ENCODE measurements at regions not wholly inside any gene's neighbourhood (a gene's known extent, or its start where the extent isn't known, plus 50 kb on each side); places are given as distances from the start of the nearest gene placed in this dataset.
"Not testable (repeated sequence)": the region's sequence is repeated elsewhere in the genome, so short reads cannot be mapped to it uniquely, and the experiment has no call there.

DNA sequence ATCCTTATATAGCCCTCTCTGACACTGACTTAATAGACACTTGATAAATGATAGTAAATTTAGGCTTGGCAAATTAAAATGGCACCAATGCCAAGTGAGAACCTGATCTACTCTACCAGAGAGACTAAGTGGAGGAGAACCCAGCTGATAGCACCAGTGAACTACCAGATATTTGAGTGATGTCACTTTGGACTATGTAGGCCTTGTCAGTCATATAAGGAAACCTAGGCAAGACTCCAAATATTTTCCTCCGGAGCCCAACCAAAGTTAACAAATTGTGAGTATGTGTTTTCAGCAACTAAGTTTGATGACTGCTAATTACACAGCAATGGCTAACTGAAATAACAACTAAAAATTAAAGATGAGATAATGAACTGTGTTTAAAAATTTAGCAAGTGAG is 1522.9 kb upstream of the TPTE start:
- TF ChIP-seq, protein P1, sequence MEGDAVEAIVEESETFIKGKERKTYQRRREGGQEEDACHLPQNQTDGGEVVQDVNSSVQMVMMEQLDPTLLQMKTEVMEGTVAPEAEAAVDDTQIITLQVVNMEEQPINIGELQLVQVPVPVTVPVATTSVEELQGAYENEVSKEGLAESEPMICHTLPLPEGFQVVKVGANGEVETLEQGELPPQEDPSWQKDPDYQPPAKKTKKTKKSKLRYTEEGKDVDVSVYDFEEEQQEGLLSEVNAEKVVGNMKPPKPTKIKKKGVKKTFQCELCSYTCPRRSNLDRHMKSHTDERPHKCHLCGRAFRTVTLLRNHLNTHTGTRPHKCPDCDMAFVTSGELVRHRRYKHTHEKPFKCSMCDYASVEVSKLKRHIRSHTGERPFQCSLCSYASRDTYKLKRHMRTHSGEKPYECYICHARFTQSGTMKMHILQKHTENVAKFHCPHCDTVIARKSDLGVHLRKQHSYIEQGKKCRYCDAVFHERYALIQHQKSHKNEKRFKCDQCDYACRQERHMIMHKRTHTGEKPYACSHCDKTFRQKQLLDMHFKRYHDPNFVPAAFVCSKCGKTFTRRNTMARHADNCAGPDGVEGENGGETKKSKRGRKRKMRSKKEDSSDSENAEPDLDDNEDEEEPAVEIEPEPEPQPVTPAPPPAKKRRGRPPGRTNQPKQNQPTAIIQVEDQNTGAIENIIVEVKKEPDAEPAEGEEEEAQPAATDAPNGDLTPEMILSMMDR (IDR thresholded peaks at IDR 0.05; ENCODE audit: insufficient read depth, low read length): not testable (repeated sequence)
- TF ChIP-seq POLR2AphosphoS5 (IDR thresholded peaks at IDR 0.05; ENCODE audit: low read depth); GABPA (IDR thresholded peaks at IDR 0.05; ENCODE audit: low read depth); SPI1 (IDR thresholded peaks at IDR 0.05; ENCODE audit: borderline replicate concordance, low read depth): not testable (repeated sequence)
- TF ChIP-seq, protein P2, sequence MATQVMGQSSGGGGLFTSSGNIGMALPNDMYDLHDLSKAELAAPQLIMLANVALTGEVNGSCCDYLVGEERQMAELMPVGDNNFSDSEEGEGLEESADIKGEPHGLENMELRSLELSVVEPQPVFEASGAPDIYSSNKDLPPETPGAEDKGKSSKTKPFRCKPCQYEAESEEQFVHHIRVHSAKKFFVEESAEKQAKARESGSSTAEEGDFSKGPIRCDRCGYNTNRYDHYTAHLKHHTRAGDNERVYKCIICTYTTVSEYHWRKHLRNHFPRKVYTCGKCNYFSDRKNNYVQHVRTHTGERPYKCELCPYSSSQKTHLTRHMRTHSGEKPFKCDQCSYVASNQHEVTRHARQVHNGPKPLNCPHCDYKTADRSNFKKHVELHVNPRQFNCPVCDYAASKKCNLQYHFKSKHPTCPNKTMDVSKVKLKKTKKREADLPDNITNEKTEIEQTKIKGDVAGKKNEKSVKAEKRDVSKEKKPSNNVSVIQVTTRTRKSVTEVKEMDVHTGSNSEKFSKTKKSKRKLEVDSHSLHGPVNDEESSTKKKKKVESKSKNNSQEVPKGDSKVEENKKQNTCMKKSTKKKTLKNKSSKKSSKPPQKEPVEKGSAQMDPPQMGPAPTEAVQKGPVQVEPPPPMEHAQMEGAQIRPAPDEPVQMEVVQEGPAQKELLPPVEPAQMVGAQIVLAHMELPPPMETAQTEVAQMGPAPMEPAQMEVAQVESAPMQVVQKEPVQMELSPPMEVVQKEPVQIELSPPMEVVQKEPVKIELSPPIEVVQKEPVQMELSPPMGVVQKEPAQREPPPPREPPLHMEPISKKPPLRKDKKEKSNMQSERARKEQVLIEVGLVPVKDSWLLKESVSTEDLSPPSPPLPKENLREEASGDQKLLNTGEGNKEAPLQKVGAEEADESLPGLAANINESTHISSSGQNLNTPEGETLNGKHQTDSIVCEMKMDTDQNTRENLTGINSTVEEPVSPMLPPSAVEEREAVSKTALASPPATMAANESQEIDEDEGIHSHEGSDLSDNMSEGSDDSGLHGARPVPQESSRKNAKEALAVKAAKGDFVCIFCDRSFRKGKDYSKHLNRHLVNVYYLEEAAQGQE (IDR thresholded peaks at IDR 0.05; ENCODE audit: insufficient replicate concordance, low read depth): not testable (repeated sequence)

Measured in HL-60 (cell line).